ENCODE measurements at regions not wholly inside any gene's neighbourhood (a gene's known extent, or its start where the extent isn't known, plus 50 kb on each side); places are given as distances from the start of the nearest gene placed in this dataset.

DNA sequence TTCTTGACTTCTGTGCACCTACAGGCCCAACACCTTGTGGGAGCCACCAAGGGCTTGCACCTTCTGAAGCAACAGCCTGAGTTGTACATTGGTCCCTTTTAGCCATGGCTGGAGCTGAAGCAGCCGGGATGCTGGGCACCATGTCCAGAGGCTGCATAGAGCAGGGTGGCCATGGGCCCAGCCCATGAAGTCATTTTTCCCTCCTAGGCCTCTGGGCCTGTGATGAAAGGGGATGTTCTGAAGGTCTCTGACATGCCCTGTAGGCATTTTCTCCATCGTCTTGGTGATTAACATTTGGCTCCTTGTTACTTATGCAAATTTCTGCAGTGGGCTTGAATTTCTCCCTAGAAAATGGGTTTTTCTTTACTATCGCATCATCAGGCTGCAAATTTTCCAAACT, 83.1 kb upstream of the ACVR1 start:
- no peak for DNase-seq (ENCODE audit: low read depth in 1 of 2, low spot score in 1 of 2)
- no peak for TF ChIP-seq POLR2AphosphoS5 (IDR thresholded peaks at IDR 0.05; ENCODE audit: low read depth)
- TF ChIP-seq GABPA (IDR thresholded peaks at IDR 0.05; ENCODE audit: low read depth) = no peak
- TF ChIP-seq CTCF (IDR thresholded peaks at IDR 0.05; ENCODE audit: insufficient read depth, low read length) = no peak
- no peak for TF ChIP-seq REST (IDR thresholded peaks at IDR 0.05; ENCODE audit: insufficient replicate concordance, low read depth)
- TF ChIP-seq SPI1 (IDR thresholded peaks at IDR 0.05; ENCODE audit: borderline replicate concordance, low read depth) = no peak
- Histone ChIP-seq H3K27ac (replicated peaks) (no peak overlapping the region), H3K27me3 (ENCODE audit: insufficient read depth, poor library complexity, severe bottlenecking) (no peaks in the 10 kb centered on the region), H3K4me3 (replicated peaks; ENCODE audit: insufficient read depth, low read length) (no peak overlapping the region)

- H3K27ac ChIP-seq (replicated peaks) = no peak overlapping the region
- no peak for DNase-seq (ENCODE audit: low read depth in 1 of 2, low spot score in 1 of 2)
- H3K4me3 ChIP-seq (replicated peaks; ENCODE audit: insufficient read depth, low read length) = no peak overlapping the region
- no peaks in the 10 kb centered on the region for H3K27me3 ChIP-seq (ENCODE audit: insufficient read depth, poor library complexity, severe bottlenecking)
- TF ChIP-seq CTCF (IDR thresholded peaks at IDR 0.05; ENCODE audit: insufficient read depth, low read length) = no peak
- TF ChIP-seq GABPA (IDR thresholded peaks at IDR 0.05; ENCODE audit: low read depth) = no peak
Observed at GRCh38 chr2:157957596-157957995, 81.5 kb upstream of the ACVR1 start.

DNA sequence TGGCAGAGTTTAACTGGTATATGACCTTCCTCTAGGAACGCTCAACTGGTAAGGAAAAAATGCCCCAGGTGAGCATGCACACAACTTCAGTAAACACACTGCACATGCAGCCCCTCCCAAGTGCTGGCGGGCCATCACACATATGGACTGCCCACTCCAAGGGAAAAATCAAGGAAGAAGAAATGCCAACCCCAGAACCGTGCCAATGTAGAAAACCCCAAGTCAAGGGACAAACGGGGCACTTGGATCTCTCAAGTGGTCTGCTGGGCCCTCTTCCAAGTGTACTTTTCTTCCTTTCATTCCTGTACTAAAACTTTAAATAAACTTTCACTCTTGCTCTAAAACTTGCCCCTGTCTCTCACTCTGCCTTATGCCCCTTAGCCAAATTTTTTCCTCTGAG, 76.4 kb upstream of the ACVR1 start:
- TF ChIP-seq POLR2AphosphoS5 (IDR thresholded peaks at IDR 0.05; ENCODE audit: low read depth) (no peak), SPI1 (IDR thresholded peaks at IDR 0.05; ENCODE audit: borderline replicate concordance, low read depth) (no peak), CTCF (IDR thresholded peaks at IDR 0.05; ENCODE audit: insufficient read depth, low read length) (no peak), REST (IDR thresholded peaks at IDR 0.05; ENCODE audit: insufficient replicate concordance, low read depth) (no peak), GABPA (IDR thresholded peaks at IDR 0.05; ENCODE audit: low read depth) (no peak)
- Histone ChIP-seq H3K4me3 (replicated peaks; ENCODE audit: insufficient read depth, low read length) (no peak overlapping the region), H3K27ac (replicated peaks) (no peak overlapping the region), H3K27me3 (ENCODE audit: insufficient read depth, poor library complexity, severe bottlenecking) (no peaks in the 10 kb centered on the region)
- no peak for DNase-seq (ENCODE audit: low read depth in 1 of 2, low spot score in 1 of 2)

- H3K27me3 ChIP-seq (ENCODE audit: insufficient read depth, poor library complexity, severe bottlenecking) = no peaks in the 10 kb centered on the region
- no peak overlapping the region for H3K27ac ChIP-seq (replicated peaks)
- TF ChIP-seq REST (IDR thresholded peaks at IDR 0.05; ENCODE audit: insufficient replicate concordance, low read depth) = no peak
- TF ChIP-seq GABPA (IDR thresholded peaks at IDR 0.05; ENCODE audit: low read depth) = no peak
- TF ChIP-seq CTCF (IDR thresholded peaks at IDR 0.05; ENCODE audit: insufficient read depth, low read length) = no peak
- TF ChIP-seq SPI1 (IDR thresholded peaks at IDR 0.05; ENCODE audit: borderline replicate concordance, low read depth) = no peak
- no peak for TF ChIP-seq POLR2AphosphoS5 (IDR thresholded peaks at IDR 0.05; ENCODE audit: low read depth)
- DNase-seq (ENCODE audit: low read depth in 1 of 2, low spot score in 1 of 2) = no peak
- no peak overlapping the region for H3K4me3 ChIP-seq (replicated peaks; ENCODE audit: insufficient read depth, low read length)
Observed at GRCh38 chr2:157948856-157949255, 72.7 kb upstream of the ACVR1 start.

Measured in HL-60 (cell line).